ENCODE measurements at regions not wholly inside any gene's neighbourhood (a gene's known extent, or its start where the extent isn't known, plus 50 kb on each side); places are given as distances from the start of the nearest gene placed in this dataset.

GRCh38 chr2:150327564-150328489 lies 159.6 kb downstream of the RND3 start:
- TF ChIP-seq EP300 (IDR thresholded peaks at IDR 0.05; ENCODE audit: low read length) (no peak), FUS (optimal IDR thresholded peaks at IDR 0.05; ENCODE audit: low read depth, low read length) (no peak), CTCF (IDR thresholded peaks at IDR 0.05 in 2 of 3, conservative IDR thresholded peaks at IDR 0.05 in 1 of 3; ENCODE audit: insufficient read depth in 2 of 3, low read depth in 1 of 3, low read length in 3 of 3) (no peak), FOXM1 (IDR thresholded peaks at IDR 0.05; ENCODE audit: low read depth) (no peak), FOXM1 (CRISPR knock-in tag; IDR thresholded peaks at IDR 0.05; ENCODE audit: low read depth) (no peak), ZNF232 (CRISPR knock-in tag; IDR thresholded peaks at IDR 0.05) (no peak)

Measured in K562 (cell line).